ENCODE measurements at regions not wholly inside any gene's neighbourhood (a gene's known extent, or its start where the extent isn't known, plus 50 kb on each side); places are given as distances from the start of the nearest gene placed in this dataset.

- Histone ChIP-seq H3K4me1 (ENCODE audit: insufficient read depth, low read length, severe bottlenecking) (no peaks in the 10 kb centered on the region), H4K20me1 (ENCODE audit: insufficient read depth, low read length) (no peaks in the 10 kb centered on the region), H3K9me2 (ENCODE audit: low read depth, low read length) (no peaks in the 10 kb centered on the region), H2AFZ (ENCODE audit: low read length) (no peak overlapping the region), H3K4me2 (ENCODE audit: low read length) (no peak overlapping the region), H3K27ac (ENCODE audit: low read depth, low read length, poor library complexity, severe bottlenecking) (no peak overlapping the region), H3K4me3 (ENCODE audit: low read depth, low read length, poor library complexity, severe bottlenecking) (no peak overlapping the region), H3K9ac (ENCODE audit: low read length) (no peak overlapping the region), H3F3A (ENCODE audit: insufficient read depth, low read length) (no peaks in the 10 kb centered on the region), H3K36me3 (ENCODE audit: insufficient read depth, low read length) (no peaks in the 10 kb centered on the region), H3K79me2 (ENCODE audit: insufficient read depth, low read length) (no peaks in the 10 kb centered on the region), H3K9me3 (ENCODE audit: low read length) (no peaks in the 10 kb centered on the region), H3K27me3 (ENCODE audit: insufficient read depth, low read length) (no peaks in the 10 kb centered on the region)
- TF ChIP-seq CTCF (IDR thresholded peaks at IDR 0.05; ENCODE audit: low read length) (peak; percentile 57), EZH2 (IDR thresholded peaks at IDR 0.05; ENCODE audit: borderline replicate concordance, low read length) (no peak)
These were observed 219.3 kb downstream of the WDR11 start for GRCh38 chr10:121070275-121071070.

- Histone ChIP-seq H3K79me2 (ENCODE audit: insufficient read depth, low read length) (no peaks in the 10 kb centered on the region), H4K20me1 (ENCODE audit: insufficient read depth, low read length) (no peaks in the 10 kb centered on the region), H3K27me3 (ENCODE audit: insufficient read depth, low read length) (no peaks in the 10 kb centered on the region), H3K4me3 (ENCODE audit: low read depth, low read length, poor library complexity, severe bottlenecking) (no peak overlapping the region), H3K9me3 (ENCODE audit: low read length) (no peaks in the 10 kb centered on the region), H3F3A (ENCODE audit: insufficient read depth, low read length) (no peaks in the 10 kb centered on the region), H3K4me2 (ENCODE audit: low read length) (no peak overlapping the region), H2AFZ (ENCODE audit: low read length) (no peak overlapping the region), H3K9ac (ENCODE audit: low read length) (no peak overlapping the region), H3K27ac (ENCODE audit: low read depth, low read length, poor library complexity, severe bottlenecking) (no peak overlapping the region), H3K4me1 (ENCODE audit: insufficient read depth, low read length, severe bottlenecking) (no peaks in the 10 kb centered on the region), H3K9me2 (ENCODE audit: low read depth, low read length) (no peaks in the 10 kb centered on the region), H3K36me3 (ENCODE audit: insufficient read depth, low read length) (no peaks in the 10 kb centered on the region)
- TF ChIP-seq EZH2 (IDR thresholded peaks at IDR 0.05; ENCODE audit: borderline replicate concordance, low read length) (no peak), CTCF (IDR thresholded peaks at IDR 0.05; ENCODE audit: low read length) (no peak)
These were observed 220.7 kb downstream of the WDR11 start for GRCh38 chr10:121071901-121072300.

- Histone ChIP-seq H3F3A (ENCODE audit: insufficient read depth, low read length) (no peaks in the 10 kb centered on the region), H3K9me2 (ENCODE audit: low read depth, low read length) (no peaks in the 10 kb centered on the region), H3K79me2 (ENCODE audit: insufficient read depth, low read length) (no peaks in the 10 kb centered on the region), H3K27ac (ENCODE audit: low read depth, low read length, poor library complexity, severe bottlenecking) (no peak overlapping the region), H3K4me2 (ENCODE audit: low read length) (no peak overlapping the region), H3K27me3 (ENCODE audit: insufficient read depth, low read length) (no peaks in the 10 kb centered on the region), H3K4me3 (ENCODE audit: low read depth, low read length, poor library complexity, severe bottlenecking) (no peak overlapping the region), H3K36me3 (ENCODE audit: insufficient read depth, low read length) (no peaks in the 10 kb centered on the region), H3K9ac (ENCODE audit: low read length) (no peak overlapping the region), H4K20me1 (ENCODE audit: insufficient read depth, low read length) (no peaks in the 10 kb centered on the region), H3K9me3 (ENCODE audit: low read length) (no peaks in the 10 kb centered on the region), H2AFZ (ENCODE audit: low read length) (no peak overlapping the region), H3K4me1 (ENCODE audit: insufficient read depth, low read length, severe bottlenecking) (no peaks in the 10 kb centered on the region)
- TF ChIP-seq CTCF (IDR thresholded peaks at IDR 0.05; ENCODE audit: low read length) (no peak), EZH2 (IDR thresholded peaks at IDR 0.05; ENCODE audit: borderline replicate concordance, low read length) (no peak)
These were observed 222.6 kb downstream of the WDR11 start for GRCh38 chr10:121073728-121074127.
